ENCODE measurements at regions not wholly inside any gene's neighbourhood (a gene's known extent, or its start where the extent isn't known, plus 50 kb on each side); places are given as distances from the start of the nearest gene placed in this dataset.

GRCh38 chr6:11428371-11428770 is 109.2 kb upstream of the TMEM170B start:
- Mint-ChIP-seq H3K4me1 (ENCODE audit: low read depth) (peaks cover 78% of the 10 kb centered on the region), H3K27ac (ENCODE audit: unreplicated experiment) (peak overlapping the region; percentile 67), H3K36me3 (ENCODE audit: low read depth) (no peaks in the 10 kb centered on the region), H3K27me3 (ENCODE audit: low read depth) (no peaks in the 10 kb centered on the region), H3K9me3 (ENCODE audit: low read depth) (no peaks in the 10 kb centered on the region), H3K4me3 (ENCODE audit: unreplicated experiment) (no peak overlapping the region)
- DNase-seq (ENCODE audit: low spot score) = no peak
- TF ChIP-seq CTCF (IDR thresholded peaks at IDR 0.05) = no peak

GRCh38 chr6:11427723-11428245 is 109.8 kb upstream of the TMEM170B start:
- Mint-ChIP-seq H3K4me3 (ENCODE audit: unreplicated experiment) (no peak overlapping the region), H3K27me3 (ENCODE audit: low read depth) (no peaks in the 10 kb centered on the region), H3K4me1 (ENCODE audit: low read depth) (peaks cover 76% of the 10 kb centered on the region), H3K36me3 (ENCODE audit: low read depth) (no peaks in the 10 kb centered on the region), H3K27ac (ENCODE audit: unreplicated experiment) (peak overlapping the region; percentile 67), H3K9me3 (ENCODE audit: low read depth) (no peaks in the 10 kb centered on the region)
- no peak for DNase-seq (ENCODE audit: low spot score)
- no peak for TF ChIP-seq CTCF (IDR thresholded peaks at IDR 0.05)

- no peak for TF ChIP-seq CTCF (IDR thresholded peaks at IDR 0.05)
- H3K9me3 Mint-ChIP-seq (ENCODE audit: low read depth) = no peaks in the 10 kb centered on the region
- H3K4me3 Mint-ChIP-seq (ENCODE audit: unreplicated experiment) = no peak overlapping the region
- DNase-seq (ENCODE audit: low spot score) = no peak
- no peaks in the 10 kb centered on the region for H3K36me3 Mint-ChIP-seq (ENCODE audit: low read depth)
- no peak overlapping the region for H3K27ac Mint-ChIP-seq (ENCODE audit: unreplicated experiment)
- peaks cover 70% of the 10 kb centered on the region for H3K4me1 Mint-ChIP-seq (ENCODE audit: low read depth)
- H3K27me3 Mint-ChIP-seq (ENCODE audit: low read depth) = no peaks in the 10 kb centered on the region
Measured at GRCh38 chr6:11427091-11427722, 110.3 kb upstream of the TMEM170B start.

GRCh38 chr6:11426571-11426970 is 111.0 kb upstream of the TMEM170B start:
- DNase-seq (ENCODE audit: low spot score) = no peak
- Mint-ChIP-seq H3K4me3 (ENCODE audit: unreplicated experiment) (no peak overlapping the region), H3K27me3 (ENCODE audit: low read depth) (no peaks in the 10 kb centered on the region), H3K9me3 (ENCODE audit: low read depth) (no peaks in the 10 kb centered on the region), H3K27ac (ENCODE audit: unreplicated experiment) (no peak overlapping the region), H3K4me1 (ENCODE audit: low read depth) (peaks cover 64% of the 10 kb centered on the region), H3K36me3 (ENCODE audit: low read depth) (no peaks in the 10 kb centered on the region)
- TF ChIP-seq CTCF (IDR thresholded peaks at IDR 0.05) = no peak

GRCh38 chr6:11425876-11426275 is 111.7 kb upstream of the TMEM170B start:
- H3K4me1 Mint-ChIP-seq (ENCODE audit: low read depth) = peaks cover 62% of the 10 kb centered on the region
- no peak overlapping the region for H3K4me3 Mint-ChIP-seq (ENCODE audit: unreplicated experiment)
- H3K36me3 Mint-ChIP-seq (ENCODE audit: low read depth) = no peaks in the 10 kb centered on the region
- no peaks in the 10 kb centered on the region for H3K27me3 Mint-ChIP-seq (ENCODE audit: low read depth)
- H3K27ac Mint-ChIP-seq (ENCODE audit: unreplicated experiment) = no peak overlapping the region
- no peaks in the 10 kb centered on the region for H3K9me3 Mint-ChIP-seq (ENCODE audit: low read depth)
- DNase-seq (ENCODE audit: low spot score) = no peak
- TF ChIP-seq CTCF (IDR thresholded peaks at IDR 0.05) = no peak

Data from chondrocyte (in vitro differentiated cells).